ENCODE measurements at regions not wholly inside any gene's neighbourhood (a gene's known extent, or its start where the extent isn't known, plus 50 kb on each side); places are given as distances from the start of the nearest gene placed in this dataset.

DNA sequence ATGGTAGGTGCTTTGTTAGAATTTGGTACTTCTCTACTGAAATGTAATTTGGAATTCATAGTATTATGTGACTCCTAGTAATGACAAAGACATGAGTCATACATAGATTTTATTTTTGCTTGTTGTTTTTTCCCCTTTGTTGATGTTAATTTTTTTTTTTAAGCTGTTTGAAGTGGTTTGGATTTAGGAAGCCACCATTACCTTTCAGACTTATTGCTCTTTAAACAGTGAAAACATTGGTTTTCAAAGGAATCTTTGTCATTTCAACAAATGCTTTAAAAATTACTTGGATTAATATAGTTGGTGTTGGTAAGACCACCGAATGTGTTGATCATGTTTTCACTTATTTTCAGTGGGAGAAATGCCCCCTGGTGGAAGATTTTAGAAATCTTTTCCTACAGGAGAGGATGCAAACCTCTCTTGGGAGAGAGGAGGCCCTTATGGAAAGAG is 170.1 kb upstream of the PITX1 start:
- Histone ChIP-seq H3K27me3 (ENCODE audit: insufficient read depth, low read length) (no peaks in the 10 kb centered on the region), H3K9me3 (ENCODE audit: low read depth, low read length) (peaks cover 2% of the 10 kb centered on the region), H3K36me3 (ENCODE audit: insufficient read depth, low read length) (no peaks in the 10 kb centered on the region), H3K4me3 (ENCODE audit: insufficient read depth, low read length) (no peak overlapping the region), H2AFZ (ENCODE audit: low read length) (peak overlapping the region; percentile 39), H3K79me2 (ENCODE audit: insufficient read depth, low read length) (no peaks in the 10 kb centered on the region), H3K4me1 (ENCODE audit: insufficient read depth, low read length) (peaks cover 14% of the 10 kb centered on the region), H4K20me1 (ENCODE audit: insufficient read depth, low read length) (no peaks in the 10 kb centered on the region), H3K27ac (ENCODE audit: low read depth, low read length) (no peak overlapping the region), H3K4me2 (ENCODE audit: insufficient read depth, low read length) (no peak overlapping the region)
- TF ChIP-seq, protein P1, sequence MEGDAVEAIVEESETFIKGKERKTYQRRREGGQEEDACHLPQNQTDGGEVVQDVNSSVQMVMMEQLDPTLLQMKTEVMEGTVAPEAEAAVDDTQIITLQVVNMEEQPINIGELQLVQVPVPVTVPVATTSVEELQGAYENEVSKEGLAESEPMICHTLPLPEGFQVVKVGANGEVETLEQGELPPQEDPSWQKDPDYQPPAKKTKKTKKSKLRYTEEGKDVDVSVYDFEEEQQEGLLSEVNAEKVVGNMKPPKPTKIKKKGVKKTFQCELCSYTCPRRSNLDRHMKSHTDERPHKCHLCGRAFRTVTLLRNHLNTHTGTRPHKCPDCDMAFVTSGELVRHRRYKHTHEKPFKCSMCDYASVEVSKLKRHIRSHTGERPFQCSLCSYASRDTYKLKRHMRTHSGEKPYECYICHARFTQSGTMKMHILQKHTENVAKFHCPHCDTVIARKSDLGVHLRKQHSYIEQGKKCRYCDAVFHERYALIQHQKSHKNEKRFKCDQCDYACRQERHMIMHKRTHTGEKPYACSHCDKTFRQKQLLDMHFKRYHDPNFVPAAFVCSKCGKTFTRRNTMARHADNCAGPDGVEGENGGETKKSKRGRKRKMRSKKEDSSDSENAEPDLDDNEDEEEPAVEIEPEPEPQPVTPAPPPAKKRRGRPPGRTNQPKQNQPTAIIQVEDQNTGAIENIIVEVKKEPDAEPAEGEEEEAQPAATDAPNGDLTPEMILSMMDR (IDR thresholded peaks at IDR 0.05; ENCODE audit: extremely low read depth, low read depth, low read length): peak; percentile 46
- peak; percentile 14 for DNase-seq (ENCODE audit: insufficient read length, low spot score, missing footprints)

DNA sequence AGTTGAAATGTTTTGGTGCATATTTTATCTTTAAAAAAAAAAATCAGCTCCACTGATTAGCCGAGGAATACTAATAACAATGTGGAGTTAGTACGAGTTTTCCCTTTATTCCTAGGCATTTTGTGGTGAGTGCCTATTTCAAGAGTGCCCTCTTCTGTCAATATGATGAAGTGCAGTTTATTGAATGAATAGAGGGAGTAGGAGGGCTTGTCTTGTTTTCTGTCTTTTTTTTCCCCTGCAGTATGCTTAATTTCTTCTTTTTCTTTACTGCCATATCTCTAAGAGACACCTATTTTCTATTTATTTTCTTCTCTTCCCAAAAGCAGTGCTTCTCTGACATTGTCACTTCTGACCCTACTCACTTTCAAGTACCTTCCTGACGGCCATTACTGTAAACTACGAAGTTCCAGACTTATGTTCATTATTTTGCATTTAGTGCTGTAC is 169.6 kb upstream of the PITX1 start:
- Histone ChIP-seq H3K4me3 (ENCODE audit: insufficient read depth, low read length) (no peak overlapping the region), H3K27me3 (ENCODE audit: insufficient read depth, low read length) (no peaks in the 10 kb centered on the region), H3K4me1 (ENCODE audit: insufficient read depth, low read length) (peaks cover 8% of the 10 kb centered on the region), H2AFZ (ENCODE audit: low read length) (peak overlapping the region; percentile 39), H3K27ac (ENCODE audit: low read depth, low read length) (no peak overlapping the region), H3K36me3 (ENCODE audit: insufficient read depth, low read length) (no peaks in the 10 kb centered on the region), H3K9me3 (ENCODE audit: low read depth, low read length) (peaks cover 2% of the 10 kb centered on the region), H3K4me2 (ENCODE audit: insufficient read depth, low read length) (no peak overlapping the region), H3K79me2 (ENCODE audit: insufficient read depth, low read length) (no peaks in the 10 kb centered on the region), H4K20me1 (ENCODE audit: insufficient read depth, low read length) (no peaks in the 10 kb centered on the region)
- DNase-seq (ENCODE audit: insufficient read length, low spot score, missing footprints): no peak
- TF ChIP-seq, protein P1 (IDR thresholded peaks at IDR 0.05; ENCODE audit: extremely low read depth, low read depth, low read length): peak; percentile 39

- Histone ChIP-seq H3K36me3 (ENCODE audit: insufficient read depth, low read length) (no peaks in the 10 kb centered on the region), H3K27ac (ENCODE audit: low read depth, low read length) (no peak overlapping the region), H3K4me1 (ENCODE audit: insufficient read depth, low read length) (peaks cover 2% of the 10 kb centered on the region), H3K4me2 (ENCODE audit: insufficient read depth, low read length) (no peak overlapping the region), H4K20me1 (ENCODE audit: insufficient read depth, low read length) (no peaks in the 10 kb centered on the region), H2AFZ (ENCODE audit: low read length) (no peak overlapping the region), H3K79me2 (ENCODE audit: insufficient read depth, low read length) (no peaks in the 10 kb centered on the region), H3K4me3 (ENCODE audit: insufficient read depth, low read length) (no peak overlapping the region), H3K27me3 (ENCODE audit: insufficient read depth, low read length) (no peaks in the 10 kb centered on the region), H3K9me3 (ENCODE audit: low read depth, low read length) (peaks cover 2% of the 10 kb centered on the region)
- DNase-seq (ENCODE audit: insufficient read length, low spot score, missing footprints): no peak
- TF ChIP-seq, protein P1 (IDR thresholded peaks at IDR 0.05; ENCODE audit: extremely low read depth, low read depth, low read length): no peak
Observed at GRCh38 chr5:135203019-135203418, 169.0 kb upstream of the PITX1 start.

- peaks cover 2% of the 10 kb centered on the region for H3K9me3 ChIP-seq (ENCODE audit: low read depth, low read length)
- H3K79me2 ChIP-seq (ENCODE audit: insufficient read depth, low read length): no peaks in the 10 kb centered on the region
- peaks cover 7% of the 10 kb centered on the region for H3K4me1 ChIP-seq (ENCODE audit: insufficient read depth, low read length)
- no peaks in the 10 kb centered on the region for H3K27me3 ChIP-seq (ENCODE audit: insufficient read depth, low read length)
- no peak overlapping the region for H3K4me2 ChIP-seq (ENCODE audit: insufficient read depth, low read length)
- no peaks in the 10 kb centered on the region for H4K20me1 ChIP-seq (ENCODE audit: insufficient read depth, low read length)
- H3K27ac ChIP-seq (ENCODE audit: low read depth, low read length): no peak overlapping the region
- DNase-seq (ENCODE audit: insufficient read length, low spot score, missing footprints): no peak
- TF ChIP-seq, protein P1 (IDR thresholded peaks at IDR 0.05; ENCODE audit: extremely low read depth, low read depth, low read length): no peak
- no peaks in the 10 kb centered on the region for H3K36me3 ChIP-seq (ENCODE audit: insufficient read depth, low read length)
- H3K4me3 ChIP-seq (ENCODE audit: insufficient read depth, low read length): no peak overlapping the region
- no peak overlapping the region for H2AFZ ChIP-seq (ENCODE audit: low read length)
Observed at GRCh38 chr5:135199919-135200318, 165.9 kb upstream of the PITX1 start.
